Stimulated activated CD8-positive, alpha-beta memory T cell treated with anti-CD3 and anti-CD28 coated beads, Interleukin-4, amount 100 ng/mL, for 48 hours (primary cell): ENCODE measurements at regions not wholly inside any gene's neighbourhood (a gene's known extent, or its start where the extent isn't known, plus 50 kb on each side); places are given as distances from the start of the nearest gene placed in this dataset.

ENCODE experiments used
- DNase-seq: peaks from one replicate; pipeline ENCODE4 v3.0.0-alpha.2; 2020

- DNase-seq, result no peak
Measured at GRCh38 chr5:173524136-173524535, 92.3 kb downstream of the BOD1 start.

GRCh38 chr5:173523388-173523787 lies 93.1 kb downstream of the BOD1 start:
- no peak for DNase-seq

- no peak for DNase-seq
Measured at GRCh38 chr5:173522518-173522917, 93.9 kb downstream of the BOD1 start.

- no peak for DNase-seq
Measured at GRCh38 chr5:173518856-173519255, 97.6 kb downstream of the BOD1 start.

GRCh38 chr5:173517648-173518047 lies 98.8 kb downstream of the BOD1 start:
- no peak for DNase-seq

- no peak for DNase-seq
Measured at GRCh38 chr5:173515526-173515925, 100.9 kb downstream of the BOD1 start.

GRCh38 chr5:173514661-173515060 lies 101.8 kb downstream of the BOD1 start:
- no peak for DNase-seq

GRCh38 chr5:173513521-173513991 lies 102.9 kb downstream of the BOD1 start:
- DNase-seq, result no peak

GRCh38 chr5:173512637-173513435 lies 103.6 kb downstream of the BOD1 start:
- DNase-seq, result no peak

GRCh38 chr5:173509060-173509459 lies 107.4 kb downstream of the BOD1 start:
- no peak for DNase-seq

- no peak for DNase-seq
Measured at GRCh38 chr5:173507171-173507570, 109.3 kb downstream of the BOD1 start.

- DNase-seq, result no peak
Measured at GRCh38 chr5:173505634-173506033, 110.8 kb downstream of the BOD1 start.

- DNase-seq, result no peak
Measured at GRCh38 chr5:173501922-173502321, 114.5 kb downstream of the BOD1 start.

- no peak for DNase-seq
Measured at GRCh38 chr5:173501271-173501670, 115.2 kb downstream of the BOD1 start.

GRCh38 chr5:173500213-173500560 lies 116.3 kb downstream of the BOD1 start:
- no peak for DNase-seq

GRCh38 chr5:173499471-173500212 lies 116.8 kb downstream of the BOD1 start:
- no peak for DNase-seq

GRCh38 chr5:173498739-173499470 lies 117.5 kb downstream of the BOD1 start:
- no peak for DNase-seq

- DNase-seq, result no peak
Measured at GRCh38 chr5:173498286-173498685, 118.2 kb downstream of the BOD1 start.

- DNase-seq, result no peak
Measured at GRCh38 chr5:173497685-173498084, 118.8 kb downstream of the BOD1 start.

- DNase-seq, result no peak
Measured at GRCh38 chr5:173496883-173497255, 119.6 kb downstream of the BOD1 start.

- no peak for DNase-seq
Measured at GRCh38 chr5:173496129-173496882, 120.1 kb downstream of the BOD1 start.

GRCh38 chr5:173495225-173495904 lies 121.1 kb downstream of the BOD1 start:
- no peak for DNase-seq
